ENCODE measurements at regions not wholly inside any gene's neighbourhood (a gene's known extent, or its start where the extent isn't known, plus 50 kb on each side); places are given as distances from the start of the nearest gene placed in this dataset.
A peak's percentile ranks its signal among the peaks of the same experiment; 100 is the strongest.

DNA sequence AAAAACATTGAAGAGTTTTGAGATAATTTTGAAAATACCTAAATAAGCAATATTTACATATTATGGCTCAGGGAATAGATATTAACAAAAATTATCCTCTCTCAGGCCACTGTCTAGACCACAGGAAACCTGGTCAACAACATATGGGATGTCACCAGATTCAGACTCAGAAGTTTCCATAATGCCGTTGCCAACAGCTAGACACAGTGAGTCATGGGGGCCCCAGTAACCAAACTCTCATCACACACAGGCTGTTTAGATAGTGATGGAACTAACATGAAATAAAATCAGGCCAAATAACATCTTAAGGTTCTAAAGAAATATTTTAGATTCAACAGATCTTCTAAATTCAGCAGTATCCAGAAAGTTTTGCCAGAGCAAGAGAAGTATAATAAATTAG lies 681.7 kb upstream of the ADAMTS5 start:
- Histone ChIP-seq H3K4me1 (ENCODE audit: control insufficient read depth, extremely low read depth, insufficient read depth, low read length) (peaks cover 49% of the 10 kb centered on the region), H3K36me3 (ENCODE audit: control insufficient read depth in 2 of 2, extremely low read depth in 1 of 2, insufficient read depth in 2 of 2, low read length in 2 of 2) (no peaks in the 10 kb centered on the region), H3K27ac (ENCODE audit: control insufficient read depth, insufficient read depth, low read length) (peak overlapping the region; percentile 85), H3K4me2 (ENCODE audit: control insufficient read depth, extremely low read depth, insufficient read depth, low read depth, low read length) (no peak overlapping the region), H3K27me3 (ENCODE audit: control insufficient read depth, extremely low read depth, insufficient read depth, low read length) (no peaks in the 10 kb centered on the region), H3K4me3 (ENCODE audit: control insufficient read depth in 2 of 3, extremely low read depth in 1 of 3, insufficient read depth in 2 of 3, low read depth in 1 of 3, low read length in 3 of 3) (no peak overlapping the region), H3K9ac (ENCODE audit: control insufficient read depth, extremely low read depth, insufficient read depth, low read length) (peak overlapping the region; percentile 52), H2AFZ (ENCODE audit: control insufficient read depth, low read length) (no peak overlapping the region), H3K9me1 (ENCODE audit: control insufficient read depth, extremely low read depth, insufficient read depth, low read length) (no peaks in the 10 kb centered on the region), H3K79me2 (ENCODE audit: control insufficient read depth, insufficient read depth, low read length) (no peaks in the 10 kb centered on the region), H4K20me1 (ENCODE audit: control insufficient read depth, extremely low read depth, insufficient read depth, low read length) (no peaks in the 10 kb centered on the region), H3K9me3 (ENCODE audit: control insufficient read depth, low read depth, low read length) (no peaks in the 10 kb centered on the region)
- no peak for TF ChIP-seq EZH2 (IDR thresholded peaks at IDR 0.05; ENCODE audit: low read length)
- no peak for TF ChIP-seq CTCF (optimal IDR thresholded peaks at IDR 0.05 in 1 of 3, IDR thresholded peaks at IDR 0.05 in 1 of 3, conservative IDR thresholded peaks at IDR 0.05 in 1 of 3; ENCODE audit: extremely low read depth in 1 of 3, insufficient read depth in 2 of 3, low read length in 3 of 3)
- DNase-seq (ENCODE audit: low read depth, low spot score) (no peak), FAIRE-seq (no peak)
- dilution Hi-C loops (cut with MboI; ENCODE audit: extremely low pct_ligation_motif_present, low sequenced_read_pairs): no loop called here

DNA sequence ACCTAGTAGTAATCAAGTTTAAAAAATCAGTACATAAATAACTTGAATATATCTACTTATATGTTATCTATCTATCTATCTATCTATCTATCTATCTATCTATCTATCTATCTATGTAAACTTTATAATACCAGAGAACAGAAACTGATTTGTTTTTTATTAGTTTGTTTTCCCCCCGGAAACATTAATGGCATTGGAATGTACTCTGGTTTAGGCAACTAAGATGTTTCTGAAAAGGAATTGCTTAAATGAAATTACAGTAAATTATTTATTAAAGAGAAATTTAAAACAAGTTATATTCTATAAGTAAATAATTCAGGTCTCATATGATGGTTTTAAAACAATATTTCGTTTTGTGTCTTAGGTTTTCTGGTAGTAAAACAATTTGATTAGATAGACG lies 681.0 kb upstream of the ADAMTS5 start:
- no peaks in the 10 kb centered on the region for H3K9me3 ChIP-seq (ENCODE audit: control insufficient read depth, low read depth, low read length)
- no peaks in the 10 kb centered on the region for H3K36me3 ChIP-seq (ENCODE audit: control insufficient read depth in 2 of 2, extremely low read depth in 1 of 2, insufficient read depth in 2 of 2, low read length in 2 of 2)
- no peaks in the 10 kb centered on the region for H4K20me1 ChIP-seq (ENCODE audit: control insufficient read depth, extremely low read depth, insufficient read depth, low read length)
- TF ChIP-seq EZH2 (IDR thresholded peaks at IDR 0.05; ENCODE audit: low read length): no peak
- TF ChIP-seq CTCF (optimal IDR thresholded peaks at IDR 0.05 in 1 of 3, IDR thresholded peaks at IDR 0.05 in 1 of 3, conservative IDR thresholded peaks at IDR 0.05 in 1 of 3; ENCODE audit: extremely low read depth in 1 of 3, insufficient read depth in 2 of 3, low read length in 3 of 3): no peak
- no peak for FAIRE-seq
- H3K4me2 ChIP-seq (ENCODE audit: control insufficient read depth, extremely low read depth, insufficient read depth, low read depth, low read length): no peak overlapping the region
- H3K4me3 ChIP-seq (ENCODE audit: control insufficient read depth in 2 of 3, extremely low read depth in 1 of 3, insufficient read depth in 2 of 3, low read depth in 1 of 3, low read length in 3 of 3): no peak overlapping the region
- H3K27me3 ChIP-seq (ENCODE audit: control insufficient read depth, extremely low read depth, insufficient read depth, low read length): no peaks in the 10 kb centered on the region
- no peaks in the 10 kb centered on the region for H3K9me1 ChIP-seq (ENCODE audit: control insufficient read depth, extremely low read depth, insufficient read depth, low read length)
- H3K27ac ChIP-seq (ENCODE audit: control insufficient read depth, insufficient read depth, low read length): peak overlapping the region; percentile 85
- peaks cover 45% of the 10 kb centered on the region for H3K4me1 ChIP-seq (ENCODE audit: control insufficient read depth, extremely low read depth, insufficient read depth, low read length)
- H2AFZ ChIP-seq (ENCODE audit: control insufficient read depth, low read length): no peak overlapping the region
- H3K9ac ChIP-seq (ENCODE audit: control insufficient read depth, extremely low read depth, insufficient read depth, low read length): no peak overlapping the region
- no peak for DNase-seq (ENCODE audit: low read depth, low spot score)
- dilution Hi-C loops (cut with MboI; ENCODE audit: extremely low pct_ligation_motif_present, low sequenced_read_pairs): no loop called here
- no peaks in the 10 kb centered on the region for H3K79me2 ChIP-seq (ENCODE audit: control insufficient read depth, insufficient read depth, low read length)
